ENCODE measurements at regions not wholly inside any gene's neighbourhood (a gene's known extent, or its start where the extent isn't known, plus 50 kb on each side); places are given as distances from the start of the nearest gene placed in this dataset.

GRCh38 chr11:22430141-22430541, 92.0 kb downstream of the SLC17A6 start:
- no peak for TF ChIP-seq POLR2A (IDR thresholded peaks at IDR 0.05)
- TF ChIP-seq, protein P1, sequence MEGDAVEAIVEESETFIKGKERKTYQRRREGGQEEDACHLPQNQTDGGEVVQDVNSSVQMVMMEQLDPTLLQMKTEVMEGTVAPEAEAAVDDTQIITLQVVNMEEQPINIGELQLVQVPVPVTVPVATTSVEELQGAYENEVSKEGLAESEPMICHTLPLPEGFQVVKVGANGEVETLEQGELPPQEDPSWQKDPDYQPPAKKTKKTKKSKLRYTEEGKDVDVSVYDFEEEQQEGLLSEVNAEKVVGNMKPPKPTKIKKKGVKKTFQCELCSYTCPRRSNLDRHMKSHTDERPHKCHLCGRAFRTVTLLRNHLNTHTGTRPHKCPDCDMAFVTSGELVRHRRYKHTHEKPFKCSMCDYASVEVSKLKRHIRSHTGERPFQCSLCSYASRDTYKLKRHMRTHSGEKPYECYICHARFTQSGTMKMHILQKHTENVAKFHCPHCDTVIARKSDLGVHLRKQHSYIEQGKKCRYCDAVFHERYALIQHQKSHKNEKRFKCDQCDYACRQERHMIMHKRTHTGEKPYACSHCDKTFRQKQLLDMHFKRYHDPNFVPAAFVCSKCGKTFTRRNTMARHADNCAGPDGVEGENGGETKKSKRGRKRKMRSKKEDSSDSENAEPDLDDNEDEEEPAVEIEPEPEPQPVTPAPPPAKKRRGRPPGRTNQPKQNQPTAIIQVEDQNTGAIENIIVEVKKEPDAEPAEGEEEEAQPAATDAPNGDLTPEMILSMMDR (IDR thresholded peaks at IDR 0.05): no peak
